Ovary (tissue), 3 donors: ENCODE measurements at regions not wholly inside any gene's neighbourhood (a gene's known extent, or its start where the extent isn't known, plus 50 kb on each side); places are given as distances from the start of the nearest gene placed in this dataset.

ENCODE experiments used
- CTCF ChIP-seq, 3 donors: fragments of 450-650 bp in 2 of 3; fragments of 200-600 bp in 1 of 3; IDR thresholded peaks; one replicate each; pipeline versions ENCODE4 v1.5.1 to v1.8.0; 2016 to 2022; ENCODE audit warnings: antibody characterized with exemption in 3 of 3, mild to moderate bottlenecking in 1 of 3
- EP300 ChIP-seq: sonication (generic); formaldehyde crosslinking; IDR thresholded peaks from one replicate; pipeline ENCODE4 v1.6.1; 2017; ENCODE audit warnings: antibody characterized with exemption
- POLR2A ChIP-seq: fragments of 450-650 bp; IDR thresholded peaks from one replicate; pipeline ENCODE4 v1.6.1; 2017; ENCODE audit warnings: antibody characterized with exemption, mild to moderate bottlenecking, moderate library complexity
- donor health status: DM: no; HTN: no; CAD: no.

- TF ChIP-seq POLR2A (no peak), CTCF (IDR thresholded peaks at IDR 0.05) (no peak), EP300 (no peak)
Observed at GRCh38 chr3:110494093-110494490, 577.5 kb upstream of the NECTIN3 start.
